ENCODE measurements at regions not wholly inside any gene's neighbourhood (a gene's known extent, or its start where the extent isn't known, plus 50 kb on each side); places are given as distances from the start of the nearest gene placed in this dataset.

GRCh38 chr12:92056290-92056689 is 89.4 kb downstream of the BTG1 start:
- no peak overlapping the region for H3K27ac ChIP-seq
- no peaks in the 10 kb centered on the region for H3K9me3 ChIP-seq (ENCODE audit: low read depth)
- no peaks in the 10 kb centered on the region for H3K79me2 ChIP-seq
- H3K4me3 ChIP-seq: no peak overlapping the region
- no peaks in the 10 kb centered on the region for H4K20me1 ChIP-seq (ENCODE audit: insufficient read depth, poor library complexity, severe bottlenecking)
- WGBS (ENCODE audit: low lambda C conversion rate, missing lambda C conversion rate): 76% methylated on average over 2 of the region's 2 CpGs
- no peaks in the 10 kb centered on the region for H3K27me3 ChIP-seq
- TF ChIP-seq, protein P1, sequence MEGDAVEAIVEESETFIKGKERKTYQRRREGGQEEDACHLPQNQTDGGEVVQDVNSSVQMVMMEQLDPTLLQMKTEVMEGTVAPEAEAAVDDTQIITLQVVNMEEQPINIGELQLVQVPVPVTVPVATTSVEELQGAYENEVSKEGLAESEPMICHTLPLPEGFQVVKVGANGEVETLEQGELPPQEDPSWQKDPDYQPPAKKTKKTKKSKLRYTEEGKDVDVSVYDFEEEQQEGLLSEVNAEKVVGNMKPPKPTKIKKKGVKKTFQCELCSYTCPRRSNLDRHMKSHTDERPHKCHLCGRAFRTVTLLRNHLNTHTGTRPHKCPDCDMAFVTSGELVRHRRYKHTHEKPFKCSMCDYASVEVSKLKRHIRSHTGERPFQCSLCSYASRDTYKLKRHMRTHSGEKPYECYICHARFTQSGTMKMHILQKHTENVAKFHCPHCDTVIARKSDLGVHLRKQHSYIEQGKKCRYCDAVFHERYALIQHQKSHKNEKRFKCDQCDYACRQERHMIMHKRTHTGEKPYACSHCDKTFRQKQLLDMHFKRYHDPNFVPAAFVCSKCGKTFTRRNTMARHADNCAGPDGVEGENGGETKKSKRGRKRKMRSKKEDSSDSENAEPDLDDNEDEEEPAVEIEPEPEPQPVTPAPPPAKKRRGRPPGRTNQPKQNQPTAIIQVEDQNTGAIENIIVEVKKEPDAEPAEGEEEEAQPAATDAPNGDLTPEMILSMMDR (IDR thresholded peaks at IDR 0.05; ENCODE audit: poor library complexity): no peak
- TF ChIP-seq EZH2phosphoT487 (IDR thresholded peaks at IDR 0.05; ENCODE audit: low read depth, severe bottlenecking, unreplicated experiment): no peak
- no peak for TF ChIP-seq EZH2 (IDR thresholded peaks at IDR 0.05; ENCODE audit: borderline replicate concordance)
- H3K36me3 ChIP-seq (replicated peaks; ENCODE audit: insufficient read depth, low read depth): no peaks in the 10 kb centered on the region
- no peaks in the 10 kb centered on the region for H3K9me2 ChIP-seq (replicated peaks; ENCODE audit: insufficient read depth)
- H3K4me2 ChIP-seq: no peak overlapping the region
- no peak for DNase-seq (ENCODE audit: low spot score)
- no peak overlapping the region for H2AFZ ChIP-seq
- no peaks in the 10 kb centered on the region for H3K4me1 ChIP-seq (ENCODE audit: insufficient read depth)

DNA sequence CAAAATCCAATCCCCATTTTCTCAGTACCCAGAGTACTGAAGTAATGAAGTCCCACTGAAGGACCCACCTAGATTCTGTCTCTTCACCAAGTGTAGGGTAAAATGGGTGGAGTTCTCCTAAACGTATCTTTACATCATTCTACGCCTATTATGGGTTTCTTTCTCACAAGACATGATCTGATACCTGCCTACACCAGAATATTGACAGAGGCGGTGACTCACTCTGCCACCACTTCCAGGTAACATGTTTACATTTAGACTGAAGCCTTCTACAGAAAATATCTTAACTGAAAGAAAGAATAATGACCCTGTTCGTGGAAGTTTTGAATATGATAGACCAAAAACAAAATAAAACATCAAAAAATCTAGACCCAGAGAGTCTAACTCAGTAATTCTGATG is 89.8 kb downstream of the BTG1 start:
- Histone ChIP-seq H4K20me1 (ENCODE audit: insufficient read depth, poor library complexity, severe bottlenecking) (no peaks in the 10 kb centered on the region), H3K9me2 (replicated peaks; ENCODE audit: insufficient read depth) (no peaks in the 10 kb centered on the region), H3K27ac (no peak overlapping the region), H3K4me3 (no peak overlapping the region), H2AFZ (no peak overlapping the region), H3K36me3 (replicated peaks; ENCODE audit: insufficient read depth, low read depth) (no peaks in the 10 kb centered on the region), H3K4me1 (ENCODE audit: insufficient read depth) (no peaks in the 10 kb centered on the region), H3K79me2 (no peaks in the 10 kb centered on the region), H3K4me2 (no peak overlapping the region), H3K9me3 (ENCODE audit: low read depth) (no peaks in the 10 kb centered on the region), H3K27me3 (no peaks in the 10 kb centered on the region)
- TF ChIP-seq EZH2phosphoT487 (IDR thresholded peaks at IDR 0.05; ENCODE audit: low read depth, severe bottlenecking, unreplicated experiment) (no peak), EZH2 (IDR thresholded peaks at IDR 0.05; ENCODE audit: borderline replicate concordance) (no peak)
- TF ChIP-seq, protein P1 (IDR thresholded peaks at IDR 0.05; ENCODE audit: poor library complexity): no peak
- peak; percentile 51 for DNase-seq (ENCODE audit: low spot score)
- WGBS (ENCODE audit: low lambda C conversion rate, missing lambda C conversion rate): 61% methylated on average over 4 of the region's 4 CpGs

- H3K27ac ChIP-seq: no peak overlapping the region
- no peak overlapping the region for H3K4me2 ChIP-seq
- no peaks in the 10 kb centered on the region for H3K4me1 ChIP-seq (ENCODE audit: insufficient read depth)
- TF ChIP-seq EZH2phosphoT487 (IDR thresholded peaks at IDR 0.05; ENCODE audit: low read depth, severe bottlenecking, unreplicated experiment) (no peak), EZH2 (IDR thresholded peaks at IDR 0.05; ENCODE audit: borderline replicate concordance) (no peak)
- TF ChIP-seq, protein P1 (IDR thresholded peaks at IDR 0.05; ENCODE audit: poor library complexity): no peak
- H3K9me2 ChIP-seq (replicated peaks; ENCODE audit: insufficient read depth): no peaks in the 10 kb centered on the region
- H3K36me3 ChIP-seq (replicated peaks; ENCODE audit: insufficient read depth, low read depth): no peaks in the 10 kb centered on the region
- WGBS (ENCODE audit: low lambda C conversion rate, missing lambda C conversion rate): 69% methylated on average over 2 of the region's 2 CpGs
- no peaks in the 10 kb centered on the region for H4K20me1 ChIP-seq (ENCODE audit: insufficient read depth, poor library complexity, severe bottlenecking)
- no peak overlapping the region for H3K4me3 ChIP-seq
- H2AFZ ChIP-seq: no peak overlapping the region
- no peaks in the 10 kb centered on the region for H3K79me2 ChIP-seq
- H3K9me3 ChIP-seq (ENCODE audit: low read depth): no peaks in the 10 kb centered on the region
- no peaks in the 10 kb centered on the region for H3K27me3 ChIP-seq
- DNase-seq (ENCODE audit: low spot score): no peak
Measured at GRCh38 chr12:92051441-92051840, 94.2 kb downstream of the BTG1 start.

DNA sequence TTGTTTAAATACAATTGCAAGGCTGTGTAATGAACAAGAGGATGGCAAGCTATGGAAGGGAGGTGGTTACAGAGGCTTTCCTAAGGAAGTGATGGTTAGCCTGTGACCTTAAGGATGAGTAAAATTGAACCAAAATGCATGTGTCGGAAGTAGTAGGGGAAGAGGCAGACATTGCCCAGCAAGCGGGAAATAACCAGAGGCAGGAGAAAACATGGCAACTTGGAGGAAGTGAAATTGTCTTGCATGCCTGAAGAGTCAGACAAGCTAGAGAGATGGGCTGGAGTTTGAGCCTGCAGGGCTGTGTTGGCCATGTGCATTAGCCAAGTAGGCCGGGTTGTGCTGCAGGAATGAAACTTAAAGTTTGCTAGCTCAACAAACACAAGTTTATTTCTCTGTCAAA is 96.2 kb downstream of the BTG1 start:
- Histone ChIP-seq H2AFZ (no peak overlapping the region), H3K36me3 (replicated peaks; ENCODE audit: insufficient read depth, low read depth) (no peaks in the 10 kb centered on the region), H3K9me3 (ENCODE audit: low read depth) (no peaks in the 10 kb centered on the region), H3K79me2 (no peaks in the 10 kb centered on the region), H3K9me2 (replicated peaks; ENCODE audit: insufficient read depth) (no peaks in the 10 kb centered on the region), H3K4me3 (no peak overlapping the region), H4K20me1 (ENCODE audit: insufficient read depth, poor library complexity, severe bottlenecking) (no peaks in the 10 kb centered on the region), H3K27ac (no peak overlapping the region), H3K4me1 (ENCODE audit: insufficient read depth) (no peaks in the 10 kb centered on the region), H3K4me2 (no peak overlapping the region), H3K27me3 (no peaks in the 10 kb centered on the region)
- no peak for DNase-seq (ENCODE audit: low spot score)
- WGBS (ENCODE audit: low lambda C conversion rate, missing lambda C conversion rate): 93% methylated on average over 3 of the region's 3 CpGs
- no peak for TF ChIP-seq EZH2phosphoT487 (IDR thresholded peaks at IDR 0.05; ENCODE audit: low read depth, severe bottlenecking, unreplicated experiment)

Data from hepatocyte (in vitro differentiated cells).